ENCODE measurements at regions not wholly inside any gene's neighbourhood (a gene's known extent, or its start where the extent isn't known, plus 50 kb on each side); places are given as distances from the start of the nearest gene placed in this dataset.

DNA sequence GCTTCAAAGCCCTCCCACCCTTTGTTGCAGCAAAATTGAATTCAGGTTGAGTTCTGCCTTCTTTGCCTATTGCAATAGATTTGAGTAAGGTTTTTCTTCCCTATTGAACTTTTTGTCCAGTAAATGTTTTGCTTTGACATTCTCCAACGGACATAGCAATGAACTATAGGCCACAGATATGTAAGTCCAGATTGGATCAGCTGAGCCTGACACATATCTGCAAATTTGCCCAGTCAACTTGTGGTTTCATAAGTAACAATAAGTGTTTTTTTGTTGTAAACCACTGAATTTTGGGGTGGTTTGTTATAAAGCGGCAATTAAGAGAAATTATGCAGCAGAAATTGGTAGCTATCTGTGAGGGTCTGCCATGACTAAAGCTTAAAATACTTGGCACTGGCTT, 332.1 kb upstream of the SORCS1 start:
- TF ChIP-seq CTCF (conservative IDR thresholded peaks at IDR 0.05; ENCODE audit: low read depth, low read length) (no peak), EZH2 (IDR thresholded peaks at IDR 0.05; ENCODE audit: low read length, unreplicated experiment) (no peak)
